ENCODE measurements at regions not wholly inside any gene's neighbourhood (a gene's known extent, or its start where the extent isn't known, plus 50 kb on each side); places are given as distances from the start of the nearest gene placed in this dataset.

DNA sequence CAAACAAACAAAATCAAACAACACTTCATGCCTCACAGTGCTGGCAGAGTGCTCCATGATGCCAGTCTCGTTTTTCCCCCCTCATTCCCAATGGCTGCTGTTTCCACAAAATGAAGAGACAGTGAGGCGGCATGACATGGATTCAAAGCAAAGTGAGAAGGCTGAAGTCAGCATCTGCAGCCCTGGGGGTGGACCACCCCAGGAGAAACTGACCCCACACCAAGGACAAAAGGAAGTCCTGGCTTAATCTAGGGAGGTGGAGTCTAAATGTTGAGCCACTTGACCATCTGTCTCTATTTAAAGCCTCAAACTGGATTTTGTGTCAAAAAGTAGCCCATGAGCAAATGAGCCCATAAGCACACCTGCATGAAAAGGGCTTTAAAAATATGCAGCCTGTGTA lies 151.2 kb upstream of the RORA start:
- Histone ChIP-seq H3K27ac (no peak overlapping the region), H3K36me3 (no peaks in the 10 kb centered on the region), H3K27me3 (no peaks in the 10 kb centered on the region), H3K9me3 (no peaks in the 10 kb centered on the region), H3K4me3 (no peak overlapping the region), H3K9ac (ENCODE audit: low read depth in 2 of 2, low read length in 2 of 2) (no peak overlapping the region), H3K4me1 (no peaks in the 10 kb centered on the region)
- TF ChIP-seq, protein P1, sequence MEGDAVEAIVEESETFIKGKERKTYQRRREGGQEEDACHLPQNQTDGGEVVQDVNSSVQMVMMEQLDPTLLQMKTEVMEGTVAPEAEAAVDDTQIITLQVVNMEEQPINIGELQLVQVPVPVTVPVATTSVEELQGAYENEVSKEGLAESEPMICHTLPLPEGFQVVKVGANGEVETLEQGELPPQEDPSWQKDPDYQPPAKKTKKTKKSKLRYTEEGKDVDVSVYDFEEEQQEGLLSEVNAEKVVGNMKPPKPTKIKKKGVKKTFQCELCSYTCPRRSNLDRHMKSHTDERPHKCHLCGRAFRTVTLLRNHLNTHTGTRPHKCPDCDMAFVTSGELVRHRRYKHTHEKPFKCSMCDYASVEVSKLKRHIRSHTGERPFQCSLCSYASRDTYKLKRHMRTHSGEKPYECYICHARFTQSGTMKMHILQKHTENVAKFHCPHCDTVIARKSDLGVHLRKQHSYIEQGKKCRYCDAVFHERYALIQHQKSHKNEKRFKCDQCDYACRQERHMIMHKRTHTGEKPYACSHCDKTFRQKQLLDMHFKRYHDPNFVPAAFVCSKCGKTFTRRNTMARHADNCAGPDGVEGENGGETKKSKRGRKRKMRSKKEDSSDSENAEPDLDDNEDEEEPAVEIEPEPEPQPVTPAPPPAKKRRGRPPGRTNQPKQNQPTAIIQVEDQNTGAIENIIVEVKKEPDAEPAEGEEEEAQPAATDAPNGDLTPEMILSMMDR (IDR thresholded peaks at IDR 0.05) = no peak
- DNase-seq = no peak
- intact Hi-C loops (cut with DNase I) = no loop called here

DNA sequence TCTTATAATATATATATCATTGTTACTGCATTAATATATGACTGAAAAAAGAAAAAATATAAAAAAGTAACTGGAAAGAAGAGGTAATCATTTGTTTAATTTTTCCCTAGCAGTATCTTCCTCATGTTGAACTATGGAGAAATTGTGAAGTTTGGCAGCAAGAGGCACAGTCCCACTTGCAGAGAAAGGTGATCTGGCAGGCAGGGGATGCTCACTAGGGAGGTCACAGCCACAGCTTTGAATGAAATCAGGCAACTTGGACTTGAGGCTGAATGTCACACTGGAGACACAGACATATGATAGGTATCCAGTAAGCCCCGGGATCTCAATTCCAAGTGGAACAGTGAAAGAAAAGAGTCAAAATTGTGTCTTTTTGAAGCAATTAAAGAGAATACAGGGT lies 149.9 kb upstream of the RORA start:
- H3K9ac ChIP-seq (ENCODE audit: low read depth in 2 of 2, low read length in 2 of 2) = no peak overlapping the region
- TF ChIP-seq, protein P1 (IDR thresholded peaks at IDR 0.05) = no peak
- no peak for DNase-seq
- intact Hi-C loops (cut with DNase I) = no loop called here
- H3K9me3 ChIP-seq = no peaks in the 10 kb centered on the region
- no peaks in the 10 kb centered on the region for H3K27me3 ChIP-seq
- no peaks in the 10 kb centered on the region for H3K4me1 ChIP-seq
- H3K4me3 ChIP-seq = no peak overlapping the region
- H3K36me3 ChIP-seq = no peaks in the 10 kb centered on the region
- H3K27ac ChIP-seq = no peak overlapping the region

DNA sequence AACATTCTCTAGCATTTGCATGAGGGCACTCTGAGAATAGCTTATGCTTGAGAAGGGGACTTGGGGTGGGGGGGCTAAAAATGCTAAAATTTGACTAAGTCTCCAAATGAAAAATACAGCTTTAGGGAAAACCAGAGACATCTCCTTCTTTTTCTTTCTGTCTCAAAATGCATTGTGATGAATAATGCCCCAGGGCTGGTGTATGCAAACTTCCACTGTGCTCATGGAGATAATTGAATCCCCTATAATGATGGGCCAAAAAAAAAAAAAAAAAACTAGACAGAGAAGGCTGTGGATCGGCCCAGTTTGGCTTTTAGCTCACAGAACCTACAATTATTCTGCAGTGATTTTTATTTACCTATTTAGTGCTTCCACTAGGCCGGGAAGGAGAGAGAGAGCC lies 147.9 kb upstream of the RORA start:
- Histone ChIP-seq H3K27ac (no peak overlapping the region), H3K4me1 (no peaks in the 10 kb centered on the region), H3K27me3 (no peaks in the 10 kb centered on the region), H3K9ac (ENCODE audit: low read depth in 2 of 2, low read length in 2 of 2) (no peak overlapping the region), H3K36me3 (no peaks in the 10 kb centered on the region), H3K4me3 (no peak overlapping the region), H3K9me3 (no peaks in the 10 kb centered on the region)
- intact Hi-C loops (cut with DNase I) = no loop called here
- TF ChIP-seq, protein P1 (IDR thresholded peaks at IDR 0.05) = no peak
- DNase-seq = no peak

DNA sequence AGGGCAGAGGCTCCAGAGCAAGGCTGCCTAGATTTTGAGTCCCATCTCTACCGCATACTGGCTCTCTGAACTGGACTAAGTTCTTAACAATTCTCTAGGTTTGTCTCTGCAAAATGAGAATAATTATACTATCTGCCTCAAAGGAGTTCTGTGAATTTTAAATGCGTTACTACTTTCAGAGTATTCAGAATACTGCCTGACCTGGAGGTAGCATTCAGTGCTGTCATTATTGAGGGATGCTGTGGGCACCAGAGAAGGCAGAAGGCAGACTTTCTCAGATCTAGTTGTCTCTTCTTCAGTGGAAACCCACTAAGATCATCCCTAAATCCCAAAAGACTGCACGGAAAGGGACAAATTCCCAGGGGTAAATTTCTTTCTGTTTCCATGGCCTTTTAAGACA lies 147.4 kb upstream of the RORA start:
- TF ChIP-seq, protein P1 (IDR thresholded peaks at IDR 0.05) = no peak
- Histone ChIP-seq H3K9me3 (no peaks in the 10 kb centered on the region), H3K27ac (no peak overlapping the region), H3K4me3 (no peak overlapping the region), H3K27me3 (no peaks in the 10 kb centered on the region), H3K4me1 (no peaks in the 10 kb centered on the region), H3K36me3 (no peaks in the 10 kb centered on the region), H3K9ac (ENCODE audit: low read depth in 2 of 2, low read length in 2 of 2) (no peak overlapping the region)
- DNase-seq = no peak
- intact Hi-C loops (cut with DNase I) = no loop called here

DNA sequence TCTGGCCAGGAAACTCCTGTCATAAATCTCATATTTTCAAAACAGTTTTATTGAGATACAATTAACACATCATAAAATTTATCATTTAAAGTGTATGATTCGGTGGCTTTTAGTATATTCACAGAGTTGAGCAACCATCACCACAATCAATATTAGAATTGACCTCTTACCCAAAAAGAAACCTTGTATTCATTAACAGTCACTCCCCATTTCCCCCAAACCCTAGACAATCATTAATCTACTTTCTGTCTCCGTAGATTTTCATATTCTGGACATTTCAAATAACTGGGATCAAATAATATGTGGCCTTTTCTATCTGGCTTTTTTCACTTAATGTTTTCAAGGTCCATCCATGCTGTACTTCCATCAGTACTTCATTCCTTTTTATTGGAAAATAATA lies 145.7 kb upstream of the RORA start:
- DNase-seq = no peak
- Histone ChIP-seq H3K27ac (no peak overlapping the region), H3K4me1 (no peaks in the 10 kb centered on the region), H3K27me3 (no peaks in the 10 kb centered on the region), H3K9ac (ENCODE audit: low read depth in 2 of 2, low read length in 2 of 2) (no peak overlapping the region), H3K4me3 (no peak overlapping the region), H3K36me3 (no peaks in the 10 kb centered on the region), H3K9me3 (no peaks in the 10 kb centered on the region)
- TF ChIP-seq, protein P1 (IDR thresholded peaks at IDR 0.05) = no peak
- intact Hi-C loops (cut with DNase I) = no loop called here

DNA sequence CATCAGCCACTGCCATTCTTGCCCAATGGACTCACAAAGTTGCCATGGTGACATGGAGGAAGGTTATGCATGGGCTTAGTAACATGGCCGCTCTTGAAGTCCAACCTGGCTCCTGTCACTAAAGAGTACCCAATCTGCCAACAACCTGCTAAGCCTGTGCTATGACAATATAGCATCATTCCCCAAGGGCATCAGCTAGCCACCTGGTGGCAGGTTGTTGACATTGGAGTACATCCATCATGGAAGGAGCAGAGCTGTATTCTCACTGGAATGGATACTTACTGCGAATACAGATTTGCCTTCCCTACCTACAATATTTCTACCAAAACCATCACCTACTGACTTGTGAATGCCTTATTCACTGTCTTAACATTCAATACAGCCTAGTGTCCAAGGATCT lies 138.9 kb upstream of the RORA start:
- intact Hi-C loops (cut with DNase I) = no loop called here
- Histone ChIP-seq H3K36me3 (no peaks in the 10 kb centered on the region), H3K27ac (no peak overlapping the region), H3K27me3 (no peaks in the 10 kb centered on the region), H3K4me3 (no peak overlapping the region), H3K9ac (ENCODE audit: low read depth in 2 of 2, low read length in 2 of 2) (no peak overlapping the region), H3K9me3 (no peaks in the 10 kb centered on the region), H3K4me1 (no peaks in the 10 kb centered on the region)
- DNase-seq = no peak
- TF ChIP-seq, protein P1 (IDR thresholded peaks at IDR 0.05) = no peak
